Kidney epithelial cell (primary cell): ENCODE measurements at regions not wholly inside any gene's neighbourhood (a gene's known extent, or its start where the extent isn't known, plus 50 kb on each side); places are given as distances from the start of the nearest gene placed in this dataset.
"Not testable (repeated sequence)": the region's sequence is repeated elsewhere in the genome, so short reads cannot be mapped to it uniquely, and the experiment has no call there.

Experiments
- DNase-seq: peaks from one replicate; pipeline ENCODE4 v3.0.0-alpha.2; 2010; ENCODE audit warnings: low read depth
- H3K27me3 ChIP-seq: 2 replicates; pipeline ENCODE4 v1.6.0; 2011; ENCODE audit warnings: low read length; ENCODE audit not compliant: control insufficient read depth, insufficient read depth
- H3K36me3 ChIP-seq: 2 replicates; pipeline ENCODE4 v1.5.1; 2011; ENCODE audit warnings: low read length; ENCODE audit not compliant: control insufficient read depth, insufficient read depth
- H3K4me3 ChIP-seq: 2 replicates; pipeline ENCODE4 v1.5.1; 2011; ENCODE audit warnings: low read depth, mild to moderate bottlenecking, control low read depth, low read length
- TF ChIP-seq, protein P1 (sequence below): IDR thresholded peaks from 2 replicates; pipeline ENCODE4 v1.5.1; 2011; ENCODE audit warnings: mild to moderate bottlenecking, moderate library complexity, low read length, control low read depth, inconsistent platforms; ENCODE audit not compliant: insufficient read depth, poor library complexity, severe bottlenecking

- TF ChIP-seq, protein P1, sequence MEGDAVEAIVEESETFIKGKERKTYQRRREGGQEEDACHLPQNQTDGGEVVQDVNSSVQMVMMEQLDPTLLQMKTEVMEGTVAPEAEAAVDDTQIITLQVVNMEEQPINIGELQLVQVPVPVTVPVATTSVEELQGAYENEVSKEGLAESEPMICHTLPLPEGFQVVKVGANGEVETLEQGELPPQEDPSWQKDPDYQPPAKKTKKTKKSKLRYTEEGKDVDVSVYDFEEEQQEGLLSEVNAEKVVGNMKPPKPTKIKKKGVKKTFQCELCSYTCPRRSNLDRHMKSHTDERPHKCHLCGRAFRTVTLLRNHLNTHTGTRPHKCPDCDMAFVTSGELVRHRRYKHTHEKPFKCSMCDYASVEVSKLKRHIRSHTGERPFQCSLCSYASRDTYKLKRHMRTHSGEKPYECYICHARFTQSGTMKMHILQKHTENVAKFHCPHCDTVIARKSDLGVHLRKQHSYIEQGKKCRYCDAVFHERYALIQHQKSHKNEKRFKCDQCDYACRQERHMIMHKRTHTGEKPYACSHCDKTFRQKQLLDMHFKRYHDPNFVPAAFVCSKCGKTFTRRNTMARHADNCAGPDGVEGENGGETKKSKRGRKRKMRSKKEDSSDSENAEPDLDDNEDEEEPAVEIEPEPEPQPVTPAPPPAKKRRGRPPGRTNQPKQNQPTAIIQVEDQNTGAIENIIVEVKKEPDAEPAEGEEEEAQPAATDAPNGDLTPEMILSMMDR, result no peak
- no peak for DNase-seq
- Histone ChIP-seq H3K4me3 (no peak overlapping the region), H3K27me3 (no peaks in the 10 kb centered on the region), H3K36me3 (no peaks in the 10 kb centered on the region)
Measured at GRCh38 chr2:142794850-142795249, 82.6 kb upstream of the KYNU start.

DNA sequence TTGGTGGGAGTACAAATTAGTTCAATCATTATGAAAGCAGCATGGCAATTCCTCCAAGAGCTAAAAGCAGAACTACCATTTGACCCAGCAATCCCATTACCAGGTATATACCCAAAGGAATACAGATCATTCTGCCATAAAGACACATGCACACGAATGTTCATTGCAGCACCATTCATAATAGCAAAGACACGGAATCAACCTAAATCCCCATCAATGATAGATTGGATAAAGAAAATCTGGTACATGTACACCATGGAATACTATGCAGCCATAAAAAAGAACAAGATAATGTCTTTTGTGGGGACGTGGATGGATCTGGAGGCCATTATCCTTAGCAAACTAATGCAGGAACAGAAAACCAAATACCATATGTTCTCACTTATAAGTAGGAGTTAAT lies 85.1 kb upstream of the KYNU start:
- H3K4me3 ChIP-seq, H3K36me3 ChIP-seq, DNase-seq, H3K27me3 ChIP-seq: not testable (repeated sequence)

DNA sequence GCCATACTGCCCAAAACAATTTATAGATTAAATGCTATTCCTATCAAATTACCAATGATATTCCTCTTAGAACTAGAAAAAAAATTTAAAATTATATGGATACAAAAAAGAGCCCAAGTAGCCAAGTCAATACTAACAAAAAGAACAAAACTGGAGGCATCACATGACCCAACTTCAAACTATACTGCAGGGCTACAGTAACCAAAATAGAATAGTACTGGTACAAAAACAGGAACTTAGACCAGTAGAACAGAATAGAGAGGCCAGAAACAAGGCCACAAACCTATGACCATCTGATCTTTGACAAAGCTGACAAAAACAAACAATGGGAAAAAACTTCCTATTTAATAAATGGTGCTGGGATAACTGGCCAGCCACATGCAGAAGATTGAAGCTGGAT lies 86.1 kb upstream of the KYNU start:
- TF ChIP-seq, protein P1, result no peak
- Histone ChIP-seq H3K27me3 (no peaks in the 10 kb centered on the region), H3K36me3 (no peaks in the 10 kb centered on the region), H3K4me3 (no peak overlapping the region)
- no peak for DNase-seq

DNA sequence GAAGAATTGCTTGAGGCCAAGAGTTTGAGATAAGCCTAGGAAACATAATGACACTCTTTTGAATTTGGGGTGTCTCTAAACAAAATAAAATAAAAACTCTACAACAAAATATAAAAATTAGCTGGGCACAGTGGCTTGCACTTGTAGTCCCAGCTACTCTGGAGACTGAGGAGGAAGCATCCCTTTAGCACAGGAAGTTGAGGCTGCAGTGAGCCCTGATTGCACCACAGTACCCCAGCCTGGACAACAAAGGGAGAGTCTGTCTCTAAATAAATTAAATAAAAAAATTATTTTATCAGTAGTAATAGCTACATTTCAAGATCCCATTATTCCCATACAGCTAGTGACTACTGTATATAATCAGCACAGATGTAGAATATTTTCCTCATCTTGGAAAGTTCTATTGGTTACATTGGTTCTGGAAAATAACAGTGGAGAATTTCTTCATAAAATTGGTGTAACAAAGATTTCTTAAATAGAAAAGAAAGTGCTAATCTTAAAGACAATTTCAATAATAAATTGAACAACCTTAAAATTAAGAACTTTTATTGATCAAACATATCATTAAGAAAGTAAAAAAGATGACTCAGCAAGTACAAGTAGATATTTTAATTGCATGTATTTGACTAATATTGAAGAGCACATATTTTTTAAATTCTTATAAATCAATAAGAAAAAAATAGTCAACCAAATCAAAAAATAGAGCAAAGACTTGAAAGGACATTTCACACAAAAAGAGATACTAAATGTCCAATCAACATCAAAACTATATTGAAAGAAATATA lies 90.4 kb upstream of the KYNU start:
- no peak overlapping the region for H3K4me3 ChIP-seq
- no peaks in the 10 kb centered on the region for H3K27me3 ChIP-seq
- H3K36me3 ChIP-seq, result no peaks in the 10 kb centered on the region
- TF ChIP-seq, protein P1, result no peak
- no peak for DNase-seq

DNA sequence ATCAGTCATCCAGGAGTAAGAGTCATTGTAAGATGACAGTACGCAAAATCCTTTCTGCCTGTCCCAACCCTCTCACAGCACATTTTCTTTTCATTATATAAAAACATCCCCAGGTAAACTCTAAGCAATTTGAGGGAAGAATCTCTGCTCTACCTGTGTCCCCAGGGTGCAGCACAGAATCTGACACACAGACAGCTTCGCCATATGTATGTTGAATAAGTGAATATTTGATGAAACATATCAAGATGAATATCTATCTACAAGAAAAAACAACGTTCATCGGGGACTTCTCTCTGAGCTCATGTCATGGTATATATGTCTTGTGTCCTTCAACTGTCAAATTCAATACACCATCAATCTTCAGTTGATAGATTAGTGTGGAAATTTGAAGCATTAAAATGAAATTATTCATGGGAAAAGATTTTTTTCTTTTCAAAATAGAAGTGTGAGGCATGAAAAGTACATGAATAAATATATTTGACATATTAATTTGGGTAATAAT lies 94.5 kb upstream of the KYNU start:
- no peak overlapping the region for H3K4me3 ChIP-seq
- DNase-seq, result no peak
- no peaks in the 10 kb centered on the region for H3K36me3 ChIP-seq
- TF ChIP-seq, protein P1, result no peak
- no peaks in the 10 kb centered on the region for H3K27me3 ChIP-seq

DNA sequence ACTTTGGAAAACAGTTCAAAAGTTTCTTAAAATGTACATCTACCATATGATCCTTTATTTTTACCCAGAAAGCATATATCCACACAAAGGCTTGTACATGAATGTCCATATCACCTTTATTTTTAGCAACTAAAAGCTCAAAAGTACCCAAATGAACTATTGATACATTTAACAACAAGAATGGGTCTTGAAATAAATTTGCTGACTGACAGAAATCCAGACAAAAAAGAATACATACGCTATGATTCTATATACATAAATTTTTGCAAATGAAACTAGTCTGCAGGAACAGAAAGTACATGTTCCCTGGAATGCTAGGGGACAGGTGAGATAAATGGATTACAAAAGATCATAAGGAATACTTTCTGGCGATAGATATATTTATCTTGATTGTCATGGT lies 96.3 kb upstream of the KYNU start:
- H3K27me3 ChIP-seq, result no peaks in the 10 kb centered on the region
- DNase-seq, result no peak
- TF ChIP-seq, protein P1, result no peak
- no peak overlapping the region for H3K4me3 ChIP-seq
- no peaks in the 10 kb centered on the region for H3K36me3 ChIP-seq
